ENCODE measurements at regions not wholly inside any gene's neighbourhood (a gene's known extent, or its start where the extent isn't known, plus 50 kb on each side); places are given as distances from the start of the nearest gene placed in this dataset.
"Not testable (repeated sequence)": the region's sequence is repeated elsewhere in the genome, so short reads cannot be mapped to it uniquely, and the experiment has no call there.

DNA sequence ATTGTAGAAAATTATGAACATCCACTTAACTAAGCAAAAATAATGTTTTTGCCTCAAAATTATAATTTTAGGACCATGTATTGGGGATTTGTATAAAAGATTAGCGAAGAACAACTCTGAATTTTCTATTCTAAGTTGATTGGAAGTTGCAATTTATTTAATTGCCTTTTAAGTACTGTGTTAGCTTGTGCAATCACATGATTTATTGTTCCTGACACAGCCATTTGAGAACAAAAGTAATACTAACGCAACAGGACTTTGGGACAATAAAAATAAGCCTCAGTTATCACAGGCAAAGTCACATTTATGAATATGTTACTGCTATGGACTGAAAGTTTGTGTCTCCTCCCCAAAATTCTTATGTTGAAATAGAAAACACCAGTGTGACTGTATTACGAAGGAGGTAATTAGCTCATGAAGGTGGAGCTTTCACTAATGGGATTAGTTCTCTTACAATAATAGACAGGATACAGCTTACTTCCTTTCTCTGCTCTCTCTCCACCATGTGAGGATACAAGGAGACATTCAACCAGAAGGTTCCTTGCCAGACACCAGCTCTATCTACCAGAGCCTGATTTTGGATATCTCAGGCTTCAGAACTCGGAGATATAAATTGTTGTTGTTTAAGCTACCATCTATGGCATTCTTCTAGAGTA is 745.9 kb downstream of the ZBBX start:
- Histone ChIP-seq H3K4me1 (no peaks in the 10 kb centered on the region), H3K27ac (no peak overlapping the region), H3K9me3 (no peaks in the 10 kb centered on the region), H3K4me3 (no peak overlapping the region), H3K36me3 (replicated peaks in 1 of 2; ENCODE audit: insufficient read depth in 1 of 2, low read depth in 2 of 2) (no peaks in the 10 kb centered on the region), H3K27me3 (no peaks in the 10 kb centered on the region)
- TF ChIP-seq, protein P1, sequence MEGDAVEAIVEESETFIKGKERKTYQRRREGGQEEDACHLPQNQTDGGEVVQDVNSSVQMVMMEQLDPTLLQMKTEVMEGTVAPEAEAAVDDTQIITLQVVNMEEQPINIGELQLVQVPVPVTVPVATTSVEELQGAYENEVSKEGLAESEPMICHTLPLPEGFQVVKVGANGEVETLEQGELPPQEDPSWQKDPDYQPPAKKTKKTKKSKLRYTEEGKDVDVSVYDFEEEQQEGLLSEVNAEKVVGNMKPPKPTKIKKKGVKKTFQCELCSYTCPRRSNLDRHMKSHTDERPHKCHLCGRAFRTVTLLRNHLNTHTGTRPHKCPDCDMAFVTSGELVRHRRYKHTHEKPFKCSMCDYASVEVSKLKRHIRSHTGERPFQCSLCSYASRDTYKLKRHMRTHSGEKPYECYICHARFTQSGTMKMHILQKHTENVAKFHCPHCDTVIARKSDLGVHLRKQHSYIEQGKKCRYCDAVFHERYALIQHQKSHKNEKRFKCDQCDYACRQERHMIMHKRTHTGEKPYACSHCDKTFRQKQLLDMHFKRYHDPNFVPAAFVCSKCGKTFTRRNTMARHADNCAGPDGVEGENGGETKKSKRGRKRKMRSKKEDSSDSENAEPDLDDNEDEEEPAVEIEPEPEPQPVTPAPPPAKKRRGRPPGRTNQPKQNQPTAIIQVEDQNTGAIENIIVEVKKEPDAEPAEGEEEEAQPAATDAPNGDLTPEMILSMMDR (IDR thresholded peaks at IDR 0.05), result no peak
- TF ChIP-seq POLR2A (IDR thresholded peaks at IDR 0.05), result no peak
- DNase-seq (no peak), ATAC-seq (no peak)
- intact Hi-C loops (cut with DNase I), result no loop called here
- 71 to 78% methylated on average over 4 of the region's 4 CpGs for WGBS, 2 donors

DNA sequence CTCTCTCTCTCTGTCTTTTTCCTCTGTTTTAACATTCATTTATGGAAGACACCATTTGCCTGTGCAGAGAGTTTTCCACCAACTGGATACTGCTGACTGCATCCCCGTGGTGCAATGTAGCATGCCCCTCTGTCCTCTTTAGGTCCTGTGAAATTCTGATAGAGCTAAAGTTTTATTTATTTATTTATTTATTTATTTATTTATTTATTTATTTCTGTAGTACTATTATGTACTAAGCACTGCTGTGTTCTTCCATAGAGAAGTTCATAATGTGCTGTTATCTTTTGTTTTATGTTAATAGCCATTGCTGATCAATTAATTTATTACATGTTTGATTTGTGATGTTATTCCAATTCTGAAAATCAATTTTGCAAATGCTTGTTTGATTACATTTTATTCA is 749.9 kb downstream of the ZBBX start:
- DNase-seq (no peak), ATAC-seq (no peak)
- Histone ChIP-seq H3K36me3 (replicated peaks in 1 of 2; ENCODE audit: insufficient read depth in 1 of 2, low read depth in 2 of 2) (no peaks in the 10 kb centered on the region), H3K4me1 (no peaks in the 10 kb centered on the region), H3K27me3 (no peaks in the 10 kb centered on the region), H3K4me3 (no peak overlapping the region), H3K9me3 (no peaks in the 10 kb centered on the region), H3K27ac (no peak overlapping the region)
- intact Hi-C loops (cut with DNase I), result no loop called here
- TF ChIP-seq, protein P1 (IDR thresholded peaks at IDR 0.05), result no peak
- TF ChIP-seq POLR2A (IDR thresholded peaks at IDR 0.05), result no peak
- WGBS, 2 donors, result 67 to 83% methylated on average over 1 of the region's 1 CpG

GRCh38 chr3:166613365-166613764 is 766.7 kb downstream of the ZBBX start:
- 78 to 79% methylated on average over 1 of the region's 1 CpG for WGBS, 2 donors
- ATAC-seq, result no peak
- TF ChIP-seq, protein P1 (IDR thresholded peaks at IDR 0.05), result no peak
- no peak for TF ChIP-seq POLR2A (IDR thresholded peaks at IDR 0.05)
- intact Hi-C loops (cut with DNase I), result no loop called here
- H3K4me1 ChIP-seq, result no peaks in the 10 kb centered on the region
- DNase-seq, result no peak
- no peaks in the 10 kb centered on the region for H3K36me3 ChIP-seq (replicated peaks in 1 of 2; ENCODE audit: insufficient read depth in 1 of 2, low read depth in 2 of 2)
- no peaks in the 10 kb centered on the region for H3K27me3 ChIP-seq
- H3K27ac ChIP-seq, result no peak overlapping the region
- H3K9me3 ChIP-seq, result no peaks in the 10 kb centered on the region
- no peak overlapping the region for H3K4me3 ChIP-seq

- DNase-seq; ATAC-seq; H3K9me3 ChIP-seq; H3K4me3 ChIP-seq; H3K27me3 ChIP-seq; H3K36me3 ChIP-seq (replicated peaks in 1 of 2; ENCODE audit: insufficient read depth in 1 of 2, low read depth in 2 of 2); intact Hi-C loops (cut with DNase I); H3K27ac ChIP-seq; H3K4me1 ChIP-seq: not testable (repeated sequence)
- WGBS, 2 donors, result 37 to 38% methylated on average over 2 of the region's 2 CpGs
Observed at GRCh38 chr3:166612761-166613160, 767.3 kb downstream of the ZBBX start.

DNA sequence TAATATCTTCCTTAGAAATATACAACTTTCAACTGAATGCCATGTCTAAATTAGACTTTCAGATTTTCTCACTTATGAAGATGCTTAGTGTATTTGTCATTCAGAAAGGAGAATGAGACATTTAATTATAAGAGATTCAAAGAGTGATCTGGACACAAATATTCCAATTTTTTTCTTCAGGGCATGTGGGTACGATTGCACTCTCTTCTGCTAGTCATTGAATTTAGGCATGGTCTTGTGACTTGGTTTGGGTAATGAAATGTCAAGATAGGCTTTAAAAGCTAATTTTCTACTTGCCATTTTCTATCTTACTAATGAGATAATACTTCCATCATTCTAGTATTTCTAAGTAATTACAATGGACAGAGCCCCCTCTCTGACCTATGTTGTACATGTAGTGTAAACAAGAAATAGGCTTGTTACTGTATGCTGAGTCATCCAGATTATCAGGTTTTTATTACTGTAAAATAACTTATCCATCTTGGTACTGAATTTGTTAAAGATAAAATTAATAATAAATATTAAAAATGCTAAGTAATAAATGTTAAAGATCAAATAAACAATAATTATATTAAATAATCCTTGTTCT is 770.8 kb upstream of the BCHE start:
- intact Hi-C loops (cut with DNase I), result no loop called here

More for the DNA sequence above, 770.8 kb upstream of the BCHE start:
- Histone ChIP-seq H3K4me1 (no peaks in the 10 kb centered on the region), H3K4me3 (no peak overlapping the region), H3K36me3 (replicated peaks in 1 of 2; ENCODE audit: insufficient read depth in 1 of 2, low read depth in 2 of 2) (no peaks in the 10 kb centered on the region), H3K27me3 (no peaks in the 10 kb centered on the region), H3K27ac (no peak overlapping the region), H3K9me3 (no peaks in the 10 kb centered on the region)
- WGBS, 2 donors, result 64 to 77% methylated on average over 1 of the region's 1 CpG
- ATAC-seq (no peak), DNase-seq (no peak)
- TF ChIP-seq, protein P1 (IDR thresholded peaks at IDR 0.05), result no peak
- no peak for TF ChIP-seq POLR2A (IDR thresholded peaks at IDR 0.05)

Measured in body of pancreas (tissue), 4 donors.